Stimulated activated CD4-positive, alpha-beta T cell treated with anti-CD3 and anti-CD28 coated beads, Interleukin-1b, Interleukin-23, amount 100 ng/mL, for 4 hours (primary cell): ENCODE measurements at regions not wholly inside any gene's neighbourhood (a gene's known extent, or its start where the extent isn't known, plus 50 kb on each side); places are given as distances from the start of the nearest gene placed in this dataset.

Source experiments
- DNase-seq, 2 donors: peaks; one replicate each; pipeline ENCODE4 v3.0.0-alpha.2; 2020; ENCODE audit warnings: low read depth in 2 of 2

DNA sequence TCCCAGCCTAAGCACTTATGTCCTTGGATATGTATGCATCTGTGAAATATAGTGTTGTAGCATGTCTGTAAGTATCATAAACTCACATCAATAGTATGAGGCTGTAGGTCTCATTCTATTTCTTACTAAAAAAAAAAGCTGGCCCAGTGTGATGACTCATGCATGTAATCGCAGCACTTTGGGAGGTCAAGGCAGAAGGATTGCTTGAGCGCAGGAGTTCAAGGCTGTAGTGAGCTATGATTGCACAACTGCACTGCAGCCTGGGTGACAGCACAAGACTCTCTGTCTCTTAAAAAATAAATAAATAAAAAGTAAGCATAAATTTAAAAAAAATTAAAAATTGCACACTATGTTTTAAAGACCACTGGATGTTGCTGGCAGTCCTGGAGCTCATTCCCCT lies 79.1 kb upstream of the SPATA13 start:
- DNase-seq = no peak

DNA sequence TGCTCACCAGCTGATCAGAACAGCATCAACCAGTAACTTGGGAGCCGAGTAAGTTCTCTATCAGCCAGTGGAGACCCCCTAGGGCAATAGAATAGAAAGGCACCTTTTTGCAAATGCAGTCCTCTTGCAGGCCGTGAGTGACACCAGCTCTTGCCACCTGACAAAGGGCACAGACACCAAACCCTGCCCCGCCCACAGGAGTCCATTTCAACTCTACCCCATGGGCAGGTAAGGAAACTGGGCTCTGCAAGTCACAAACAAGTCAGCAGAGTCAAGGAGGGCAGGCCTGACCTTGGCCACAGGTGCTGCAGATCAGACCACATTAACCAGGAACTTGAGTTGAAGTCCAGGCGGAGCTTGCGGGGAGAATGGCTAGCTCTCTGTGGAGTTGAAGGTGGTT lies 77.4 kb upstream of the SPATA13 start:
- DNase-seq = no peak

DNA sequence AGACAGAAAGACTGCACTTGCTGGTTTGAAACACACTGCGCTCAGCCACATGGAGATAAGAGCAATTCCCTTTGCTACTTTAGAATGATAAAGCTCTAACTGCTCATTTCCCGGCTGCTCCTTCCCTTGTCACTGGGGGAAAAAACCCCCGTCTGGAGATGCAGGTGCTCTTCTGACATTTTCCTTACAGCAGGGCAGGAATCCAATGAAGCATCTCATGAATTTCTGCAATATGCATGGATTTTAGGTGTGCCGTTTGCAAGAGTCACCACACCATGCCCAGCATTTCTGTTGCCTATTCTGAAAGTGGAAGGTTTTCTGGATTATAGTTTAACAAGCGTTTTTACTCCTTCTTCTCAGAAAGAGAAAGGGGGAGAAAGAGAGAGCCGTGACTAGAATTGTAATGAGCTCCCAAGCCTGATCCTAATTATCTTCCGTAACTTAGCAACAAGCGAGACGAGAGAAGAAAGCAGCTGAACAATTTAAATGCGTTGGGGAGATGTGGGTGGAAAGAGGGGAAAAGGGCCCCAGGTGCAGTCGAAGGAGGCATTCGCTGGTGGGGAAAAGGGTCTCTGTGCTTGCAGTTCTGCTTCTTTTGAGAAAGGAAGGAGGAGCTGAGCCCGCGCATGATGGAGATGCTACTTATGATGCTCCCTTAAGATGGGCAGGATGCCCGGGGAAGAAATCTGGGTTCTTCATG lies 76.6 kb upstream of the SPATA13 start:
- no peak for DNase-seq

DNA sequence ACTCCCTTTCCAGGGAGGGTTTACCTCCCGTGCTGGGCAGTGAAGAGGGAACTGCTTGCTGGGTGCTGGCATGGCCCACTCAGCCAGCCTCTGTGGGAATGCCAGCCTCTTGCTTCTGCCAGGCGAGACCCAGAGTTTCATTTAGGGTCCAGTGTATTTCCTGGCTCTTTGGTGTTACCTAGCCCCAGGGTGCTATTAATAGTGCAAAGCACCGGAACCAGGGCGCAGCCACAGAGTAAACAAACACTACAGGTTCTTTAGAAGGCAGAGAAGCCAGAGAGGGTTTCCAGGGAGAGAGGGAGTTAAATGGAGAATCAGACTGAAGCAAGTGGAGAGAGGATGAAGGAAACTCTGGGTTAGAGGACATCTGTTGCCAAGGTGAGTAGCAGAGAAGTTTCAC lies 74.9 kb upstream of the SPATA13 start:
- no peak for DNase-seq

DNA sequence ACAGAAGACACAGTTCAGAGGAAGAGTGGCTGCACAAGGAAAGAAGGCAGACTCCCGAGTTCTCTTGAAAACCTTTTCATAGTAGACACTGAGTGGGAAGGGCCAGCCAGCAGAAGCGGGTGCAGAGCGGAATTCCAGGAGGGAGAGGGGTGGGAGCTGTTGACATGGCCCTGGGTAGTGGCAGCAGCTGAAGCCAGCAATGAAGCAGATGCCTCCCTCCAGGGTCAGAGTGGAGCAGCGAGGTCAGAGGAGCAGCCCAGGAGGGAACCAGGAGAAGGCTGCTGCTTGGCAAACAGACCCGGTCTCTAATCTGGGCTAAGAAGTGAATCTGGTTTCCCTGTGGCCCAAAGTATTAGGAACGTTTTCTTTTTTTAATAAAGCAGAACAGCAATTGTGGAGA lies 73.9 kb upstream of the SPATA13 start:
- DNase-seq = no peak

DNA sequence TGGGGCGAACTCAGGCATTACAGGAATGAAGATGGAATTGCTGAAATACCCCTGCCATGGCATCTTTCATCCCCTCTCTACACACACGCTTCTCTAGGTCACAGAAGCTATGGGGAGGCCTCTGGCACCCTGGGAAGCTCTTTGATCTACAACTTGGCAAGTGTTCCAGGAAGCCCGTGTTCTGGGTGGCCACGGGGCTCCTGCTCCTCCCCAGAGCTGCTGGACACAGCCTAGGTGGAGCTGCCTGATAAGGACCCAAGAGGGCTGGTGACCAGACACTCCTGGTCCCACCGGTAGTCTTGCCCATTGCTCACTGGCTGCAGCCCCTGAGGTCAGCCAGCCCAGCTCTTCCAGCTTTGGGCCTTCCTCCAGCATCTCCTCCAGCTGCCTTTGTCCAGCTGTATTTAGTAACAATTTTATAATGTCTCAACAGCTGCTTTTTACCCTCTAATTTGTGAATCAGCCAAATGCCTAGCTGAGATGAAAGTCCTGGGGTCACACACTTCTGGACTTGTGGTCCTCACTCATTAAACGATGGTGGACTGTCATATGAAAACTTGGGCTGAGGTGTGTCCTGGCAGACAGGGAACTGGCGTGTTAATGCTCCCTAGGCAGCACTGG lies 72.8 kb upstream of the SPATA13 start:
- DNase-seq = no peak

DNA sequence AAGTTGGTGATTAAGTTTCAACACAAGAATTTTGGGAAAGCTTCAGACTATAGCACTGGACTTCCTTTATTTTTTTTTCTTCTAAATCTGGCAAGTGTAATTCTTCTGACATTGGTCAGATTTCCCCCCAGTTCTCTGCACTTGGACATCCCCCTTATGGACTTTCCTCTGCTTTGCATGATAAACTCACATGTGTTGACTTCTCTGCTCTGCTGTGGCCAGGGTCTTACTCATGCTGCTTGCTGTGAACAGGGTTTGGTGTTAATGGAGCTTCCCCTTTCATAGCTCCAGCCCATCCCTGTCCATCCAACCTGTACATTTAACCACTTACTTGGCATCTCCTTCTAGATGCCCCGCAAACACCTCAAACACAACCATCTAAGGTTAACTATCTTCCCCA lies 70.5 kb upstream of the SPATA13 start:
- DNase-seq = no peak

DNA sequence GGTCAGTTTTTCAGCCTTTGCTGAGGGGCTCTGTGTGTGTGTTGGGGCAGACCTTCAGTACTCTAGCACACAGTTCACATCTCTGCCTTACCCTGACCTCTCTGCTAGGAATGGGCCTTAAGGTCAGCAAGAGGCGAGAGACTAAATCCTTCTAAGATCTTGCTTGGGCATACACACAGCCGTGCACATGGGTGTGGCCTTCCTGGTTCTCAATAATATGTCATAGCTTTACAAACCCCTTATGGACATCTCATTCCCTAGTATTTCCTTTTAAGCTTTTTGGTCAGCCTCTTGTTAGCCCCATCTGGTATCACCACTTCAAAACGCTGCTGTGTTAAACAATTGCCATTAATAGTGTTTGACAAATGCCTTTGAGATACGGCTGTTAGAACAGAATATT lies 69.4 kb upstream of the SPATA13 start:
- no peak for DNase-seq

DNA sequence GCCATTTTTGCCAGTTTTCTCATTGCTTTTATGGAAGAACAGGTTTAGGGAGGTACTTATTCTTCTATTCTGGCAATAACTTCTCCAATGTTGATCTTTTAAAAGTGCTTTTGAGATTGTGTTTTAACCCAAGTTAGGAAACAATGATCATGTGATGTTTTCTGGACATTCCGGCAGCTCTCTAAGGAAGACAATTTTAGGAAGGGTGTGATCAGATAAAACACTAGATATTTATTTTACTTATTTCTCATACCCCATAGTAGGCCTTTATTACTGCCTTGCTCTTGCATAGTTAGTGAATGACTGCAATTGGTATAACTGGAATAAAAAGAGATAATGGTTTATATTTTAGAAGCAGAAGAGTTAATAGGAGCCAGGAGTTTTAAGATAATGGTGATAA lies 68.4 kb upstream of the SPATA13 start:
- DNase-seq = no peak

DNA sequence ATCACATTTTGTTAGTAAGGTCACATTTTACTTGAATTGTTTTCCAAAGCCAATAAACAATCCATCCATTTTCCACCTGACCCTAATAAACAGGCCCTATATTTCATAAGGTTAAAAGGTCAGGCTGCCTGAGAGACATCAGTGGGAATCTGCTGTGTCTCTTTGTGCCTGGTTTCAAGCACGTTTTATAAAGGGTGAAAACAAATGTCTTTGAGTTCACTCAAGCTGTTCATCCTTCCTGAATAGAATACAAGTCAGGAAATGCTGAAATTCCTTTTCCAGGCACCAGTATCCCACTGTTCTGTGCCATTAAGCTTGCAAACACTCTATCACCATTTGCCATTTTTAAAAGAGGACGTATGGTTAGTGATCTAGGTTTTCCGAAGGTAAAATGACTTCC lies 67.5 kb upstream of the SPATA13 start:
- DNase-seq = no peak

DNA sequence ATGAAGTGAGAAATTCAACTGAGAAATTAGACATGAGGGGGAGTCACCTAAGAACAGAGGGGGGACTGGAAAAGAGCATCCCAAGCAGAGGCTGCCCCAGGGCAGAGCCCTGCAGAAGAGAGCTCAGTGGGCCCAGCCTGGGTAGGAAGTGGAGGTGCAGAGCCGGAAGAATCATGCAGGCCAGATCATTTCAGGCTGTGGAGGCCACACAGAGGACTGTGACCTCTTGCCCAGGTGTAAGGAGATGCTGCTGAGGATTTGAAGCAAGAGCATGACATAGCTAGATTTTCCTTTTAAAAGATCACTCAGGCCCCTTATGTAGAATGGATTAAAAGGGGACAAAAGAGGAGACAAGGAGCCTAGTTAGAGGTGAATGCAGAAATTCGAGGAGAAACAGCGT lies 63.9 kb upstream of the SPATA13 start:
- no peak for DNase-seq

DNA sequence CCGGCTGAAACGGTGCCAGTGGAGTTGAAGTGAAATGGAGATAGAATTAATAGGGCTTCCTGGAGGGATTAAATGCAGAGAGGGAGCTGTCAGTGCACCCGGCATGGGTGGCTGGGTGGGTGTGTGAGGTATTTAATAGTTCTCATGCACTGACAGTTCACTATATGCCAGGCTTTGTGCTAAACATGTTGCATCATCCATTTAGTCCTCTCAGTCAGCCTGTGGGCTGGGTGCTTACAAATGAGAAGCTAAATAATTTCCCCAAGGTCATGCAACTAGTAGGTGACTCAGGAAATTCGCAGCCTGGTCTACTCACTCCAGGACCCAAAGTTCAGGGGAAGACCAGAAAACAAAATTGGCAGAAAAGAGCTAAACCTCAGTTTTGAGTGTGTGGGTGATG lies 63.5 kb upstream of the SPATA13 start:
- peak in 1 of 2 donors; percentile 5 for DNase-seq

DNA sequence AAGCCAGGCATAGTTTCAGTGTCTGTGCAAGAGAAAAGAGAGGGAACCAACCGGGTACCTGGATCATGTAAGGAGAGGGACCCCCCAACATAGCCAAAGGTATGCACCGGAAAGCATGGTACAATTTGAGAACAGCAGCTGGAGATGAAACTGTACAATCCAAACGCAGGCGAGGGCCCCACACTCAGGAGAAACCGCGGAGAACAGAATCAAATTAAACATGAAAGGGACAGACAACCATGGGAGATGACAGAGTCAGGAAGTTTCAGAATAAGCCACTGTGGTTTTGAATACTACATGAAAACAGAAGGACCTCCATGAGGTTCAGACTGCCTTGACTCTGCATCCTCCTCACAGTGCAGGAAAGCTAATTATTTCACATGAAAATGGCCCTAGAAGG lies 62.9 kb upstream of the SPATA13 start:
- no peak for DNase-seq

DNA sequence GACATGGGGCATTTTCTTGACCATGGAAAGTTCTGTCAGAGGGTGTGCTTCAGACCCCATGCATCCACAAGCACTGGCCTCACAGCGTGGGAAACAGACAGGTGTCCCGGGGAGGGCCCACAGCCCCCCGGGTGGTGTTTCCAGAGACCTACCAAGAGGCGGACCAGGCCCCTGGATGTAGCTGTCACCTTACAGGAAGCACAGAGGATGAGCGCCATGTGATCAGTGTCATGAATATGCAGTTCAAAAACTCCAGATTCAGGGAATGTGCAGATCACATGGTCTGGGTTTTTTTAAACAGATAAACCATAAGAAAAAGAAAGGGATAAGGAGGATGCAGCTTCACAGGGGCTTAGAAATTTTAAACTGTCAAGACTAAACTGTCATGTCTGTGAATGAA lies 61.0 kb upstream of the SPATA13 start:
- DNase-seq = no peak

DNA sequence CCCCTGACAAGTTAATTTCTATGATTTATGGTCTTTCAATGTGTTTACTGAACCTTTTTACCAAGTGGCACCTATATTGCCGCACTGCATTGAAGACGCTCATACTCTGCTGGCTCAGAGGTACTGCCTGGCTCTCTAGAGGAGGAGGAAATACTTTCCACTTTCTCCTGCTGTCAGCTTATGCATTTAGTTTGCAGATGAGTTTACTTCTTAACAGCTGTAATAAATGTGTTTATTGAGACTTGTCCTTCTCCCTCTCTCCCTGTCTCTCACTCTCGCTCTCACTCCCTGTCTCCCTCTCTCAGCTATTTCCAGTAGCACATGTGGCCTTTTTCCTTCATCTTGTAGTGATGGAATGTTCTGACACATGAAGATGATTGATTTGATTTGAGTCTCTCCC lies 60.3 kb upstream of the SPATA13 start:
- no peak for DNase-seq

DNA sequence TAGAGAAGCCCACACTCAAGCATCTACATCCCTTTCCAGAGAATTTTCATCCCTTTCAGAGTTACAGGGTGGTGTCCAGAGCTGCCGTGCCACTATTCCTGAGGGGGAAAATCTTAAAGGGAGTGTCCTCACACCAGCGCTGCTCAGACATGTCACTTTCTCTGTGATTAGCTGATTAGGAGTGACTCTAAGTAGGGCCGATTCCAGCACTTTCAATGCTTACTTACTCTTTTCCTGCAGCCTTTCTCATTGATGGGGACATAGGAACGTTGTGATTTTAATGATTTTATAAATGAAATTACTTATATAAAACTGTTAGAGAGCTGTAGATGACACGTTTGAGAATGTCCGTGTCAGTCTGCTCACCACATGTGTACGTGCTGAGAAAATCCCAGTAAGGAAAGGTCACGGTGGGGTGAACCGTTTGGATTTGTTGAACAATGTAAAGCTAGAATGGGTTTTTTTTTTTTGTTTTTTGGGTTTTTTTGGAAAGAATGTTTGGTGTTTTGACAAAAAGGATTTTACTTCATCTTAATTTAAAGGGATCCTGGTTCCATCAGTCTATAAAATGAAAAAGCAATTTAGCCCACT lies 56.6 kb upstream of the SPATA13 start:
- DNase-seq = no peak

DNA sequence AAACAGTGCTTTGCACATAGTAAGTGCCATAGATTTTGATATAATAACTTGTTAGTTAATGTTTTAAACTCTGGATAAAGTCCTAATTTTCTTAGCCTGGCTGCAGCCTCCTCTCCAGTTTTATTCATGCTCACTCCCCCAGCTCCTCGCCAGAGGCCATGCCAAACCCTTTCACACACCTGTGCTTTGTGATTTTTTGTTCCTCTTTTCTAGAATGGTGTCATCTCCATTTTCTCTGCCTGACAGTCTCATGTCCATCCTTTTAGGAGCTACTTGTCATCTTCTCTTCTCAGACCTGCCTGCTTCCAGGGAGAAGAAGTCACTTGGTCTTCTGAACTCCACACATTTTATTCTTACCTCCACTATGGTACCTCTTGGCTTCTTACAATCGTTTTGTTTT lies 55.8 kb upstream of the SPATA13 start:
- DNase-seq = no peak

DNA sequence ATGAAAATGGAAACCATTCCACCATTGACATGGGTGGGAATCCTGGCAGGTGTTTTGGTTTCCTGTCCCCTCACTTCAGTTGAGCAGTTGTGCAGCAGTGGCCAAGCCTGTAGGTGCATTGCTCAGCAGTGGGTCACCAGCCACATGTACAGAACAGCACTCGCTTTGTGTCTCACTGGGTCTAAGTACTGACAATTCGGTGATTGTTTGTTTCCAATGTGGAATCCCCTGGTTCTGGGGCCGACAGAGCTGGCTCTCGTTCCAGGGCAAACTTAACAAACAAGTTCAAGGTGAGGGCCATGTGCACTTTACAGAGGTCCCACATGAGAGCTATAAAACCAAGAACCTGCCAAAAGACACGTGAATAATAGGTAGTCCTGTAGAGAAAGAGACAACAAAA lies 54.1 kb upstream of the SPATA13 start:
- DNase-seq = no peak

DNA sequence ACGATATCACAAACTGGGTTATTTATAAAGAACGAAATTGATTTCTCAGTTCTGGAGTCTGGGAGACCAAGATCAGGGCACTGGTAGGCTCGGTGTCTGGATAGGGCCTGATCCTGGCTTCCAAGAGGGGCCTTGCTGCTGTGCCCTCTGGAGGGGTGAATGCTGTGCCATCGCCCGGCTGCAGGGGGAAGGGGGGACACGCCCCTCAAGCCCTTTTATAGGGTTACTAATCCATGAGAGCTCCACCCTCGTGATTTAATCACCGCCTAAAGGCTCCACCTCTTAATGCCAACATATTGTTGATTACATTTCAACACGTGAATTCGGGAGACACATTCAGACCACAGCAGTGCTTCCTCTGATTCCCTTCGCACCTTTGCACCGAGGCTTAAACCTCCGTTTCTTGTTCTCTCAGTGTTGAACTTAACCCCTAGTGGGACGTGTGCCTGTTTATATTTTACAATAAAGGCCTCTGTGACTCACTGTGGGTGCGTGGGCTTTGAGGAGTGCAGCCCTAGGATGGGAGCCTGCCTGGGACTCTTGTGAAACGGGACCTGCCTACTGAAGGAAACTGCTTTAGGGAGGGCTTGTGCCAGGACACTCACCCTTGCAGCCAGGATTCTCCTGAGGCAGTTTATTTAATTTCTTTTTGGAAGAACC lies 52.4 kb upstream of the SPATA13 start:
- no peak for DNase-seq

DNA sequence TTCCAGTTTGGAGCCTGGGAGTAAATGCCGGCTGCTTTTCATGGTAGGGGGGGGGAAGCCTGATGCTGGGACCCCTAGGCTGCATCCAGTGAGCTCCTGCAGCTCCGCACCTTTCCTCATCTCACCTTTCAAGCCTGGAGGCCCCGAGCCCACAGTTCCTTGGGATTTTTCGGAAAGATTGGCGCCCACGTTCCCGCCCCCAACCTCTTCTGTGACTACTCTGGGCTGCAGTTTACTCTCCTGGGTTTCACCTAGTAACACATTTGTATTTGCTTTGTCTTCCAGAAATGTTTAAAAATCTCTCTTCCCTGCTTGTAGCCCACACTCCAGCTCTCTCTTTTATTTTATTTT lies 51.9 kb upstream of the SPATA13 start:
- DNase-seq = no peak

DNA sequence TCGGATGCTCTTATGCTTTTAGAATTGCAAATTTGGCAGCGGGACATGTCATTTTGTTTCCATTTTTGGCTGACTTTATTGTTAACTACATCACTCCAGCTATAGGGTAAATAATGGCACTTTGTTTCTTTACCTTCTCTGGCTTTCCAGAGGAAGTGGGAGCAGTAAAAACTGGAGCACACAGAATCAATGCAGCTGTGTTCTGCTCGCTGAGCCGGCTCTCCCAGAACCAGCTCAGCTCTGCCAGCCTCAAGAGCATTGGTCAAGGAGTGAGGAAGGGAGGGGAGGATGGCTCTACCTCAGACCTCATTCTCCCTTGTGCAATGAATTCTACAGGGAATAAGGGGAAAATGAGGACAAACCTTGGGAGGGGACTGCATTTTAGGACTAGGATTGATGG lies 50.5 kb upstream of the SPATA13 start:
- no peak for DNase-seq
